COLO668 (cell line): ENCODE measurements at regions not wholly inside any gene's neighbourhood (a gene's known extent, or its start where the extent isn't known, plus 50 kb on each side); places are given as distances from the start of the nearest gene placed in this dataset.
"Not testable (repeated sequence)": the region's sequence is repeated elsewhere in the genome, so short reads cannot be mapped to it uniquely, and the experiment has no call there.

ENCODE experiments used
- DNase-seq: peaks from one replicate; lab custom pipeline; 2025; ENCODE audit not compliant: unreplicated experiment; lab: John Stamatoyannopoulos, UW

DNA sequence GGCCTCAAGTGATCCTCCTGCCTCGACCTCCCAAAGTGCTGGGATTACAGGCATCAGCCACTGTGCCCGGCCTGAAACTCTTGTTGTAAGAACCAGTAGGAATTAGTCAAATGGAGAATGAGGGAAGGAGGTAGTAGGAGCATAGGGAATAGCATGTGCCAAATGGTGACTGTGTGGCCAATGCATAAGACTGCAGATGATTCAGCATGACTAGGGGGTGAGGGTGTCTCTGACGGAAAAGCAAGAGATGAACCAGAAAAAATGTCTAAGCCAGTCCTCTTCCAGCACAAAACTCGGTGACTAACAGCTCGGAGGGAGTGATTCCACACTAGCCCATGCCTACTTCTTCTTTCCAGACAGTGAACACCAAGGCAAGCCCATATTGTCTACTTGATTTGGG lies 58.2 kb upstream of the DUSP21 start:
- no peak for DNase-seq

DNA sequence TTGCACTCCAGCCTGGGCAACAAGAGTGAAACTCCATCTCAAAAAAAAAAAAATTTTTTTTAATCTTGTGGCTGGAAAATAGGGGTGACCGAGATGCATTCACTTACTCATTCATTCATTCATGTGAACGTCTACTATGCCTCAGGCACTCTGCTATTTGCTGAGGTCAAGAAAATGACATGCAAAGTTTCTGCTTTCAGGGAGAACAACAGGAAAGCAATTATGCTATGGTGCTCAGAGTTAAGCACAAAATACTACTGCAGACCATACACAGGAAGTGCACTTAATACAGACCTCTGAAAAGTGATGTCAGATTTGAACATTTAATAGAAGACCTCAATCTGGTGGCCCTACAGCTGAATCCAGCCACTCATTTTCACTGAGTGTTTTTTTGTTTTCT lies 59.6 kb upstream of the DUSP21 start:
- DNase-seq: no peak

DNA sequence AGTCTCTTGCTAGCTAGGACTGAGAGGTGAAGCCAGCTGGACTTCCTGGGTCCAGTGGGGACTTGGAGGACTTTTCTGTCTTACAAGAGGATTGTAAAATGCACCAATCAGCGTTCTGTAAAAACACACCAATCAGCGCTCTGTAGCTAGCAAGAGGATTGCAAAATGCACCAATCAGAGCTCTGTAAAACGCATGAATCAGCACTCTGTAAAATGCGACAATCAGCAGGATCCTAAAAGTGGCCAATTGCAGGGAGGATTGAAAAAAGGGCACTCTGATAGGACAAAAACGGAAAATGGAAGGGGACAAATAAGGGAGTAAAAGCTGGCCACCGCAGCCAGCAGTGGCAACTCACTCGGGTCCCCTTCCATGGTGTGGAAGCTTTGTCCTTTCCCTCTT lies 65.6 kb upstream of the DUSP21 start:
- no peak for DNase-seq

DNA sequence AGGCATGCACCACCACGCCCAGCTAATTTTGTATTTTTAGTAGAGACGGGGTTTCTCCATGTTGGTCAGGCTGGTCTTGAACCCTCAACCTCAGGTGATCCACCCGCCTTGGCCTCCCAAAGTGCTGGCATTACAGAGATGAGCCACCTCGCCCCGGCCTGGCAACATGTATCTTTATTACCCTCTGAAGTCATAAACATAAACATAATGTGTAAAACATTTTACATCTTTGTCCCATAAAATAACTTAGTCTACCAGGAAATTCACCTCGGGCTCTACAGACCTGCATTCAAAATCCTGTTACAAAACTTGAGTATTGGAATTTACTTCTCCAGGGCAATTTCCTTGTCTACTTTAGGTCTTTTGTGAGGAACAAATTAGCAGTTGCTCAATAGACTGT lies 68.1 kb upstream of the DUSP21 start:
- no peak for DNase-seq

DNA sequence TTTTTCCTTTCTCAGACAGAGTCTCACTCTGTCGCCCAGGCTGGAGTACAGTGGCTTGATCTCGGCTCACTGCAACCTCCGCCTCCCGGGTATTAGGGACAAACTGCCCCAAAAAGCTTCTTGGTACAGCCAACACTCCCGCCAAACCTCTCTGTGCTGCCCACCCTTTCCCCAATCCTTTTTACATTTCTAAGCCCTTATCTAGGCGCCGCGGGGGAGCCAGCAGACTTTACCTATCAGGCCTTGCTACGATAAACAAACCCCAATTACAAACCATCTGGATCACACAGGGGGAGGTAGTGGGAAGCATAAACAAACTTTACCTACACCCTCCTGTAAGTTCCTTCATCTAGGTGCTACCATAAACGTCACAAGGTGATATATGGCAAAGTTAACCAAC lies 69.8 kb upstream of the DUSP21 start:
- DNase-seq: not testable (repeated sequence)

DNA sequence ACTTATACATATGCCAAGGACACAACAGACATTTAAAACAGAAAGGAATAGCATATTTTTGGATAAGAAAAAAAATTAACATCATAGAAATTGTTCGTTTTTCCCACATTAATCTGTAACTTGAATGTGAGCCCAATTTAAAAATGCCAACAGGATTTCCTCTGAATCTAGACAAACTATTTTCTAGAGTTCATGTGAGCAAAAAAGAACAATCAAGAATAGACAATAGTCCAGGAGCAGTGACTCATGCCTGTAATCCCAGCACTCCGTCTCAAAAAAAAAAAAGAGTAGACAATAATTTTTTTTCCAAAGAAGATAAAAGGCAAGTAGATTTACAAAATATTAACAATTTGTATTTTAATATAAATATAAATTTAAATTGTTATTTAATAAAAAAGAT lies 73.7 kb upstream of the DUSP21 start:
- DNase-seq: no peak

DNA sequence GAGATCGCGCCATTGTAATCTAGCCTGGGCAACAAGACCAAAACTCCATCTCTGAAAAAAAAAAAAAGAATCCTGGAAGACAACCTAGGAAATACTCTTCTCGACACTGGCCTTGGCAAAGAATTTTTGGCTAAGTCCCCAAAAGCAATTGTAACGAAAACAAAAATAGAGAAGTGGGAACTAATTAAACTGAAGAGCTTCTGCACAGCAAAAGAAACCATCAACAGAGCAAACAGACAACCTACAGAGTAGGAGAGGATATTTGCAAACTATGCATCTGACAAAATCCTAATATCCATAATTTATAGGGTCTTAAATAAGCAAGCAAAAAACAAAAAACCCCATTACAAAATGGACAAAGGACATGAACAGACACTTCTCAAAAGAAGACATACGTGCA lies 76.5 kb upstream of the DUSP21 start:
- DNase-seq: no peak

DNA sequence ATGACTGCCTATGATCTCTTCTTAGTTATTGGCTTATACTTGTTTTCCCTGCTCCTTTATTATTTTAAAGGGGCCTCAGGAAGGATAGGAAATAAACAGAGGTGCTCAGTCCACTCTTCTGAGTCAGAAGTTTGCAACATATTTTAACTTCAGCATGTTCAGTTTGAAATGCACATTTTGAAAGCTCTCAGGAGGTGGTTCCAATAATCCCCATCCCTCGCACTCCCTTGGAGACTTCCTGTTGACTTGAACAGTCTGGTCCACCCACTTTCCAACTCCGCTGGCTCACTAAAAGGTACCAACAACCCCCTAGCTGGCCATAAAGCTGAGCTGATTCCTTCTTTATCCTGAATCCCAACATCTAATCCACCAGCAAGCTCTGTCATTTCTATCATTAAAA lies 78.3 kb upstream of the DUSP21 start:
- DNase-seq: no peak

DNA sequence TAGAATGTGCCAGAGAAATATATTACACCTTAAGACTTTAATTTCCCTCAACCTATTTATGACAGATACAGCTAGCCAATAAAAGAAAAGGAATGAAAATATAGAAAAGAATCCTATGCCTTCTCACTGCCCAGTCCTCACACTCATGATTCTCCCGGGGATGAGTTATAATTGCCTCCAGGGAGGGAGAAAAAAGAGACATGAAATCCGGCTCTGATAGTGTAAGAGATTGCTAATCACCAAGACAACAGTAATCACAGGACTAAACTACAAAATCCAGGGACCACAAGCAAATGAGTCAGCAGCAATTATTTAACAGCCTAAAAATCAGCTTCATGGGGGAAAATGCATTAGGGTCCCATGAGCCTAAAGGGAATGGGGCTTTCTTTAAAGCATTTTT lies 95.9 kb upstream of the DUSP21 start:
- no peak for DNase-seq

DNA sequence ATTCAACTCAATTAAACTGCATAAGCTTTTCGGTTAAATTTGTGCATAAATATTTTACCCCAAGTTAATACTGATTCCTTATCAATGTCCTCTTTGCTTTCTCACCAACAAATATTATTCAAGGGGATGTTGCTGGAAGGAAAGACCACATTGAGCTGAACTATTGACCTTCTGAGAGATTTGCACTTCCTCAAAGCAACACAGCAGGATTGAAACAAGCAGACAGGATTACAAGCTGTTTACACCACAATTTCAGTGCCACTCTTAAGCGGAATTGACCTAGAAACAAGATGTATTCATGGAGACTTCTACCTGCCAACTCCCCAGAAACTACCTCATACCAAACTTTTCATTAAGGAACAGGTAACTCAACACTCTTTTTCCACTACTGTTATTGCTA lies 96.5 kb upstream of the DUSP21 start:
- no peak for DNase-seq

DNA sequence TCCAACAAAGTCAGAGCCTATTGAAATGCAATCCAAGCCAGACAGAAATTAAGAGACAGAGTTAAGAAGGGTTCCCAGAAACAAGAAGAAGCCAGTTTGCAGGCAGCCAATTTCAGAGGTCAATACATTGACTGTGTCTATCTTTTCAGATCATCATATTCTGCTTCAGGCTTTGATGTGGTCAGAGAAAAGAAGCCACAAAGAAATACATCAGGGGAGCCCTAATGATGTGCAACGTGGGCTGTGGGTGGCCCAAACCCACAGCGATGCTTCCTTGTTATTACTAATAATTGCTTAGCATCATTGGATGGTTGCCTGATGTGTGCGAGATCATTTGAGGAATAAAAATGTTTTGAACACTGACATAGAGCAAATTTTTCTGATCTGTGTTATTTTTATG lies 99.0 kb upstream of the DUSP21 start:
- no peak for DNase-seq

DNA sequence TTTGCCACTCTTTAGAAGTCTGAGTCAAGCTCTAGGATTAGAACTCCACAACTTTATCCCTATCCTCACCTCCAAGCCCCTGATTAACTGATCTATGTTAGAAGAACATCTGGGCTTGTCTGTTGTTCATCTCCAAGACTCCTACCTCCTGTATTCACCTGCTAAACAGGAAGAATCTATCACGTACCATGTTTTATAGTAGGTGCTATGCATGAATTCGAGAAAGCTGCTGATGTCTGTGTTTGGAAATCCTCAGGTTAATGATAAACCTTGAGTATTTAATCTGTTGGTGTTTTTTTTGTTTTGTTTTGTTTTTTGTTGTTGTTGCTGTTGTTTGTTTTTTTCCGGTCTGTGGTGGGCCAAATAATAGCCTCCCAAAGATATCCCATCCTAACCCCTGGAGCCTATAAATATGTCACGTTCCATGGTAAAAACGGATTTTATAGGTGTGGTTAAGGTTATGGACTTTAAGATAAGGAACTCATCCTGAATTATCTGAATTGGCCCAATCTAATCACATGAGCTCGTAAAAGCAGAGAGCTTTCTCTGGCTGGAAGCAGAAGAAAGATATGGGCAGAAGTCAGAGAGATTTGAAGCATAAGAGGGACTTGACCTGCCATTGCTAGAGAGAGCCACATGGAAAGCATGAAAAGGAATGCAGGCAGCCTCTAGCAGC lies 101.2 kb upstream of the DUSP21 start:
- no peak for DNase-seq

DNA sequence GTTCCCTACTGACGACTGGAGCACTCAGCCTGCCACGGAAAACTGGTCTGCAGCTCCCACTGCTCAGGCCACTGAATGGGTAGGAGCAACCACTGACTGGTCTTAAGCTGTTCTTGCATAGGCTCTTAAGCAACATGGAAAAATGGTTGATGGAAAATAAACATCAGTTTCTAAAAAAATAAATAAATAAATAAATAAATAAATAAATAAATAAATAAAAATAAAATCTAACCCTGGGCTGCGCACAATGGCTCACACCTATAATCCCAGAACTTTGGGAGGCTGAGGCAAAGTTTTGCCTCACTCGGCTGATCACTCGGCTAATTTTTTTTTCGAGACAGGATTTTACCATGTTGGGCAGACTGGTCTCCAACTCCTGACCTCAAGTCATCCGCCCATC lies 102.0 kb upstream of the DUSP21 start:
- DNase-seq: not testable (repeated sequence)

DNA sequence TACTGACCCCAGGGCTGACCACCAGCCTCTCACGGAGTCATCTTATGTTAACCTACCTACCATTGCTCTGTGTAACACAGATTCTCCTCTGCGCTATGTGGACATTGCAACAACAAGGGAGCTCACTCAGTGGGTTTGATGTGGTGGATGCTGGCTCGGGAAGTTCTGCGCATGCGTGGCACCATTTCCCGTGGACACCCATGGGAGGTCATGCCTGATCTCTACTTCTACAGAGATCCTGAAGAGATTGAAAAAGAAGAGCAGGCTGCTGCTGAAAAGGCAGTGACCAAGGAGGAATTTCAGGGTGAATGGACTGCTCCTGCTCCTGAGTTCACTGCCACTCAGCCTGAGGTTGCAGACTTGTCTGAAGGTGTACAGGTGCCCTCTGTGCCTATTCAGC lies 102.4 kb upstream of the DUSP21 start:
- DNase-seq: not testable (repeated sequence)

DNA sequence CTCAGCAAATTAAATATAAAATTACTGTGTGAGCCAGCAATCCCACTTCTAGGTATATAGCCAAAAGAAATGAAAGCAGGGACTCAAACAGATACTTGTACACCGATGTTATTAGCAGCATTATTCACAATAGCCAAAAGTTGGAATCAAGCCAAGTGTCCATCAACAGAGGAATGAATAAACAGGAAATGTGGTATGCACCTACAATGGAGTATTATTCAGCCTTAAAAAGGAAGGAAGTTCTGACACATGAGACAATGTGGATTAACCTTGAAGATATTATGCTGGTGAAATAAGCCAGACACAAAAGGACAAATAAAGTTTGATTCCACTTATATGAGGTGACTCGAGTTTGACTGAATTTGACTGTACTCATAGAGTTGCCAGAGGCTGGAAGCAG lies 108.3 kb upstream of the DUSP21 start:
- DNase-seq: no peak

DNA sequence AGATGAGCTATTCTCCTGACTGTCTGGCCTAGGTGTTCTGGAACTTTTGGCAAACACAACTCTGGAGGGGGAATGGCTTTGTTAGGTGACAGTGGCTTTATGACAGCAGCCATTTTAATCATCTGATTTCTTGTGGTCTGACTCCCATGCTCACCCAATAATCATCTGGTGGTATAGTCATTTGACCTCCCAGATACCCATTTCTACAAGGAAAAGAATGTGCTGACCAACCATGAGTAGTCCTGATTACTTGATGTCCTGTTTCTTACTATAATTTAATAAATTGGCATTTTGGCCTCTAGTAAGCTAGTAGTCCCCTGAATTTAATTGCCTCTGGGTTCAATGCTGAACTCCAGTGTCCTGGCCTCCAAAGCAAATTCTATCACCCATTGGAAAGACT lies 109.9 kb upstream of the DUSP21 start:
- no peak for DNase-seq

DNA sequence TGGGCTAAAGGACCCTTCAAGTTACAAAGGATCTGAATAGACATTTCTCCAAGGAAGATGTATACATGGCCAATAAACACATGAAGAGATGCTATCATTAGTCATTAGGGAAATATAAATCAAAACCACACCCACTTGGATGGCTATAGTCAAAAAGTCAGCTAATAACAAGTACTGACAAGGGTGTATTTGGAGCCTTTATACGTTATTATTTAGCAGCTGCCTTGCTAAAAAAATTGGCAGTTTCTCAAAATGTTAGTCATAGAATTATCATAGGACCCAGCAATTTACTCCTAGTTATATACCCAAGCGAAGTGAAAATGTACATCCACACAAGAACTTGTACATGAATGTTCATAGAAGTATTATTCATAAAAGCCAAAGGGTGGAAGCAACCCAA lies 112.7 kb upstream of the DUSP21 start:
- no peak for DNase-seq

DNA sequence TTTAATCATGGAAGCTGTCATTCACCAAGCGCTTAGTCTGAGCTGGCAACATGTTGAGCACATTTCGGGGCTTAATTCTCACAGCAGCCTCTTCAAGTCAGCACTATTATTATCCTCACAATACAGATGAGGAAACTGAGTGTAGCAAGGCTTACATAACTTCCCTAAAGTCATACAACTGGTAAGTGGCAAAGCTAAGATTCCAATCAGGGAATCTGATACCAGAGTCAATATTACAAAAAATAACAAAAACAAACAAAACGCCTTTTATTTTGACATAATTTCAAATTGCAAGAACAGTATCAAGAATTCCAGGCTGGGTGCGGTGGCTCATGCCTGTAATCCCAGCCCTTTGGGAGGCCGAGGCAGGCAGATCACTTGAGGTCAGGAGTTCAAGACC lies 120.4 kb upstream of the DUSP21 start:
- no peak for DNase-seq

DNA sequence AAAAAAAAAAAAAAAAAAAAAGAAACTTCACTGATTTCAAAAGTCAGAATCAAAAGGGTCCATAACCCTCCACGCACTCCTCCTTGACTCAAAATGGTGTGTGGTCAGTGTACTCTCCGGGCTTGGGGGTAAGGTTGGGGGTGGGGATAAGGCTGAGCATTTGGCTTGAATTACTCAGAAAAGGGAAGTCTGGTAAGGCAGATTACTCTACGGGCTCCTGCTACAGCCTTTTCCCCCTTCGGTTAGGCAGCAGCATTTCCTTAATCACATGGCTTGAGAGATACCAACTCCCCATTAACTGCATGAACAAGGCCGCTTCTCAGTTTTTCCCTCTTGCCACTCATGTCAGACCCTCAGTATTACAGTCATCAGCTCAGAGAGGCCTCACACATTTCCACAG lies 135.4 kb upstream of the DUSP21 start:
- no peak for DNase-seq

DNA sequence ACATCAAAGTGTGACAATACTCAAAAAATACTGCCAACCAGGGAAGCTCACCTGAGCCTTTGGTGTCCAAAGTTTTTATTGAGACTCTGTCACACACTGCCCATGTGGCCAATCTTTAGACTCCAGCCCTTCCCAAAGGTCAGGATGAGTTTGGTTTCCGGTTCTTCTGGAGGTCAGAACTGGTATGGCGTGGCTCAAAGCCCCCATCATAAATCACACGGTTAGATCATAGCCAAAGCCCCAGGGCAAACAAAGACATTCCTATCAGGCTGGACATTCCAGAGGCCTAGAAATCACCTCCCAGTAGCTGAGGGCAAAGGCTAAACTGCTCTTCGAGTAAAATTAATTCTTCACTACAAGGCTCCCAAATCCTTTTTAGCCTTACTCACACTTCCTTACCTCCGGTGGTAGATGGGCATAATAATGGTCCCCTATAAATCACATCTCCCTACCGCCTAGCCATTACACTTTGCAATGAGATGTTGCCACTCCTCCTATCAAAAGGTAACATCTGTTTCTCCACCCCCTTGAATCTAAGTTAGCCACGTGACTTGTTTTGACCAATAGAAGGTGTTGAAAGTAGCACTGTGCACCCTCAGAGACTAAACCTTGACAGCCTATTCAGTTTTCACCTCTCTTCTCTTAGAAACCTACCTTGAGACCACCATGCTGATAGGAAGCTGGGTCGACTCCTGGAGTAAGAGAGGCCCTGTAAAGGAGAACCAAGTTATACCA lies 137.8 kb upstream of the DUSP21 start:
- no peak for DNase-seq

DNA sequence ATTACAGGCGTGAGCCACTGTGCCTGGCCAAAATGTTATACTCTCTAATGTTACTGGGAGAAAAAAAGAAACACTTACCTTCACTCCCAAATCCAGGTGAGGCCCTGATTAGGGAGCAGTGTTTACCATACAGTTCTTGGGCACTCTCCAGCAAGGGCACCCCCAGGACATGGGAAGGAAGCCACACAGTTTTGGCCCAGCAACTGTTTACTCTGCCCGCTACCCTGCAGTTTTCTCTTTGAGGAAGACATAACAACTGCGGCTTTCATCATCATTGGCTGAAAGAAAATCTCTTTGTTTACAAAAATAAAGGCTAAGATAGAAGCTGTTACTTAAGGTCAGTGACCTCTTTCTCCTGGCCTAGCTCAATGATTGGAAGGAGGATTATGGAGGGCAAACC lies 145.5 kb upstream of the DUSP21 start:
- DNase-seq: no peak

DNA sequence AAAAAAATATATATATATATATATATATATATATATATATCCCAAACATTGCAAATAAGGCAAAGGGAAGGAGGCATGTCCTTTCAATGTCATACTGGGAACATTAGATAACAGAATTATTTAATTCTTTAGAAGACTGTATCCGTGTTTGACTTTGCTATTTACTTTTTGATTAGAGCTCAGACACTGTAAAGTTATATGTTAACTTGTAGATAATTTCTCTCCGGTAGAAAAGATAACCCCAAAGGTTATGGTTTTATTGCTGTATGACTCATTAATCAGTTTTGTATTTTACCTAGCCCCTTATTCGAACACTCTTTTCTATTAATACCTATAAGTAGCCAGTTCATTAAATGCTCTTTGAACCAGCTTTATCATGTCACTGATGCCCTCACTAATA lies 150.6 kb upstream of the DUSP21 start:
- DNase-seq: no peak

DNA sequence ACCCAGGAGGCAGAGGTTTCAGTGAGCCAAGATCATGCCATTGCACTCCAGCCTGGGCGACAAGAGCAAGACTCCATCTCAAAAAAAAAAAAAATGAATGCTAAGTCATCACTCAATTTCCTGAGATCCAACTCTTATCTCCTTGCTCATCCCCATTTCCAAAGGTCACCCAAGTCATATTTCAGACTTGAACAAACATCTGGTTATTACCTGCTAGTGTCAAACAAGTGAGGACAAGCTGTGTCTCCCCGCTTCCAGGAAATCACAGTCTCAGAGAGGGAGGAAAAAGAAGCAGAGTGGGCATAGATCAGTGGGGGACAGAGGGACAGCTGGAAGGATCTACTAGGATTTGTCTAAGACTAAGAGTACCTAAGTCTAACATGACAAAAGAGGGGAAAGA lies 147.5 kb upstream of the FUNDC1 start:
- DNase-seq: no peak
